Choroid plexus epithelial cell (primary cell): ENCODE measurements at regions not wholly inside any gene's neighbourhood (a gene's known extent, or its start where the extent isn't known, plus 50 kb on each side); places are given as distances from the start of the nearest gene placed in this dataset.

ENCODE experiments used
- DNase-seq: peaks from one replicate; pipeline ENCODE4 v3.0.0-alpha.2; 2010; ENCODE audit warnings: low read depth
- H3K4me3 ChIP-seq: 2 replicates; pipeline ENCODE4 v1.5.1; 2011; ENCODE audit warnings: low read depth, mild to moderate bottlenecking, control low read depth, low read length, moderate library complexity
- TF ChIP-seq, protein P1 (sequence below): conservative IDR thresholded peaks from 2 replicates; pipeline ENCODE4 v1.5.1; 2011; ENCODE audit warnings: low read depth, mild to moderate bottlenecking, control low read depth, inconsistent platforms, low read length, moderate library complexity

GRCh38 chr22:45072322-45072903 is 62.6 kb upstream of the PHF21B start:
- no peak overlapping the region for H3K4me3 ChIP-seq
- peak; percentile 31 for DNase-seq
- TF ChIP-seq, protein P1, sequence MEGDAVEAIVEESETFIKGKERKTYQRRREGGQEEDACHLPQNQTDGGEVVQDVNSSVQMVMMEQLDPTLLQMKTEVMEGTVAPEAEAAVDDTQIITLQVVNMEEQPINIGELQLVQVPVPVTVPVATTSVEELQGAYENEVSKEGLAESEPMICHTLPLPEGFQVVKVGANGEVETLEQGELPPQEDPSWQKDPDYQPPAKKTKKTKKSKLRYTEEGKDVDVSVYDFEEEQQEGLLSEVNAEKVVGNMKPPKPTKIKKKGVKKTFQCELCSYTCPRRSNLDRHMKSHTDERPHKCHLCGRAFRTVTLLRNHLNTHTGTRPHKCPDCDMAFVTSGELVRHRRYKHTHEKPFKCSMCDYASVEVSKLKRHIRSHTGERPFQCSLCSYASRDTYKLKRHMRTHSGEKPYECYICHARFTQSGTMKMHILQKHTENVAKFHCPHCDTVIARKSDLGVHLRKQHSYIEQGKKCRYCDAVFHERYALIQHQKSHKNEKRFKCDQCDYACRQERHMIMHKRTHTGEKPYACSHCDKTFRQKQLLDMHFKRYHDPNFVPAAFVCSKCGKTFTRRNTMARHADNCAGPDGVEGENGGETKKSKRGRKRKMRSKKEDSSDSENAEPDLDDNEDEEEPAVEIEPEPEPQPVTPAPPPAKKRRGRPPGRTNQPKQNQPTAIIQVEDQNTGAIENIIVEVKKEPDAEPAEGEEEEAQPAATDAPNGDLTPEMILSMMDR, result no peak

GRCh38 chr22:45073064-45073463 is 63.3 kb upstream of the PHF21B start:
- TF ChIP-seq, protein P1, result no peak
- H3K4me3 ChIP-seq, result no peak overlapping the region
- no peak for DNase-seq

- no peak for DNase-seq
- no peak overlapping the region for H3K4me3 ChIP-seq
- TF ChIP-seq, protein P1, result no peak
These were observed 67.5 kb upstream of the PHF21B start for GRCh38 chr22:45077286-45077685.

DNA sequence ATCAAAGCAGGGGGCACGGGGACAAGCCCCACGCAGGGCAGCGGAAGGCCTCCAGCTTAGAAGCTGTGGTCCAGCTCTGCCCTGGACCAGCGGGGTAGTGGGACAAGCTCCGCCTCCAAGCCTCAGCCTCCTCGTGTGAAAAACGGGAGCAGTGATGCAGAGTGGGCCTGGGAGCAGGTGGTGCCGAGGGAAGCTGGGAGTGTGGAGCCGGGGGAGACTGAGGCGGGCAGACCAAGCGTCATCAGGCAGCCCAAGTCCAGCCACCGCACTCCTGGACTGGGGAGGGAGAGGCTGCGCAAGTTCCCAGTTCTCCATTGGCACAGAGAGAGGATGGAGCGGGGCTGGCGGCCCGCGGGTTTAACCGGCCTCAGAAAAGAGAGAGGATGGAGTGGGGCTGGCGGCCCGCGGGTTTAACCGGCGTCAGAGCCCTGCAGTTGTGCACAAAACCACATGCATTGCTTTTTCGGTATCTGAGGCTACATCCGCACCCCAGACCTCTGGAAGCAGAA is 68.1 kb upstream of the PHF21B start:
- TF ChIP-seq, protein P1, result no peak

DNA sequence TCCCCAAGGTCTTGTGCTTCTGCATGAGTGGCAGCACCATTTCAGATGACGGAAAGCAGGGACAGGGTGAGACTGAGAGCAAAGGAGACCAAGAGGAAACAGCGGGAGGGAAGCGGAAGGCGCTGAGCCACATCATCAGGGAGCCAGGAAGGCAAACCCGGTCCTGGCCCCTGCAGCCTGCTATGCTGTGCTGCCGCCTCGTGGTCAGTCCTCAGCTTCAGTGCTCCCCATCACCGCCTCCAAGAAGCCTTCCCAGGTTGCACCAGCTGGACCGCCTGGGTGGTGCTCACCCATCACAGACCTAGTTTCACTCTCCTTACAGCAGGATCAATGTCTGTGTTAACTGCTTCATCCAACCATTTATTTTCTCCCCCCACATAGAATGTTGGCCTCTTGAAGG is 73.0 kb upstream of the PHF21B start:
- no peak overlapping the region for H3K4me3 ChIP-seq
- DNase-seq, result peak; percentile 5
- TF ChIP-seq, protein P1, result peak; percentile 38

More for the DNA sequence above, 68.1 kb upstream of the PHF21B start:
- DNase-seq, result no peak
- H3K4me3 ChIP-seq, result no peak overlapping the region

- DNase-seq, result no peak
- no peak overlapping the region for H3K4me3 ChIP-seq
- TF ChIP-seq, protein P1, result no peak
These were observed 74.0 kb upstream of the PHF21B start for GRCh38 chr22:45083659-45084305.
